ENCODE measurements at regions not wholly inside any gene's neighbourhood (a gene's known extent, or its start where the extent isn't known, plus 50 kb on each side); places are given as distances from the start of the nearest gene placed in this dataset.

GRCh38 chr9:105921057-105921726, 226.9 kb downstream of the TMEM38B start:
- DNase-seq (ENCODE audit: low read depth) = no peak

- DNase-seq (ENCODE audit: low read depth) = no peak
Observed at GRCh38 chr9:105928416-105928815, 234.1 kb downstream of the TMEM38B start.

- no peak for DNase-seq (ENCODE audit: low read depth)
Observed at GRCh38 chr9:105930011-105930627, 235.8 kb downstream of the TMEM38B start.

- DNase-seq (ENCODE audit: low read depth) = no peak
Observed at GRCh38 chr9:105932276-105932675, 237.9 kb downstream of the TMEM38B start.

GRCh38 chr9:105950448-105950847, 256.1 kb downstream of the TMEM38B start:
- no peak for DNase-seq (ENCODE audit: low read depth)

GRCh38 chr9:105950894-105951293, 256.6 kb downstream of the TMEM38B start:
- no peak for DNase-seq (ENCODE audit: low read depth)

- DNase-seq (ENCODE audit: low read depth) = no peak
Observed at GRCh38 chr9:105954517-105954916, 260.2 kb downstream of the TMEM38B start.

GRCh38 chr9:105957830-105958229, 263.5 kb downstream of the TMEM38B start:
- DNase-seq (ENCODE audit: low read depth) = no peak

GRCh38 chr9:105958587-105958986, 264.2 kb downstream of the TMEM38B start:
- no peak for DNase-seq (ENCODE audit: low read depth)

- no peak for DNase-seq (ENCODE audit: low read depth)
Observed at GRCh38 chr9:105959531-105959930, 265.2 kb downstream of the TMEM38B start.

GRCh38 chr9:105963343-105964099, 269.2 kb downstream of the TMEM38B start:
- DNase-seq (ENCODE audit: low read depth) = no peak

GRCh38 chr9:105964156-105964555, 269.8 kb downstream of the TMEM38B start:
- DNase-seq (ENCODE audit: low read depth) = no peak

- no peak for DNase-seq (ENCODE audit: low read depth)
Observed at GRCh38 chr9:105966834-105967233, 272.5 kb downstream of the TMEM38B start.

- DNase-seq (ENCODE audit: low read depth) = no peak
Observed at GRCh38 chr9:105967248-105967647, 272.9 kb downstream of the TMEM38B start.

- DNase-seq (ENCODE audit: low read depth) = no peak
Observed at GRCh38 chr9:105967797-105968196, 273.5 kb downstream of the TMEM38B start.

GRCh38 chr9:105968811-105969466, 274.6 kb downstream of the TMEM38B start:
- DNase-seq (ENCODE audit: low read depth) = no peak

- DNase-seq (ENCODE audit: low read depth) = no peak
Observed at GRCh38 chr9:105969636-105970035, 275.3 kb downstream of the TMEM38B start.

- no peak for DNase-seq (ENCODE audit: low read depth)
Observed at GRCh38 chr9:105971986-105972385, 277.6 kb downstream of the TMEM38B start.

GRCh38 chr9:105972466-105973204, 278.3 kb downstream of the TMEM38B start:
- no peak for DNase-seq (ENCODE audit: low read depth)

- DNase-seq (ENCODE audit: low read depth) = no peak
Observed at GRCh38 chr9:105973951-105974351, 279.6 kb downstream of the TMEM38B start.

- no peak for DNase-seq (ENCODE audit: low read depth)
Observed at GRCh38 chr9:105975886-105976645, 281.7 kb downstream of the TMEM38B start.

Data from M059J (cell line).